Naive thymus-derived CD4-positive, alpha-beta T cell (primary cell): ENCODE measurements at regions not wholly inside any gene's neighbourhood (a gene's known extent, or its start where the extent isn't known, plus 50 kb on each side); places are given as distances from the start of the nearest gene placed in this dataset.
A peak's percentile ranks its signal among the peaks of the same experiment; 100 is the strongest.
"Not testable (repeated sequence)": the region's sequence is repeated elsewhere in the genome, so short reads cannot be mapped to it uniquely, and the experiment has no call there.

ENCODE experiments used
- ATAC-seq: fragments of 150-1000 bp; cut with Tn5 transposase; 2 replicates; pipeline ENCODE4 v1.10.0; 2021; ENCODE audit warnings: mild to moderate bottlenecking, moderate library complexity
- CTCF ChIA-PET: fragments of 350-600 bp; sonication (Branson Sonifier 250); formaldehyde crosslinking; loops from one replicate; lab custom pipeline; 2021; ENCODE audit warnings: antibody characterized with exemption; lab: Charles Lee
- POLR2A ChIA-PET: fragments of 350-600 bp; sonication (Branson Sonifier 250); formaldehyde crosslinking; loops from one replicate; lab custom pipeline; 2021; ENCODE audit warnings: antibody characterized with exemption, inconsistent platforms; lab: Charles Lee
- DNase-seq, 9 donors: peaks; one replicate each; pipeline versions ENCODE4 v3.0.0 to v3.0.0-alpha.2; 2020 to 2022; ENCODE audit warnings: mixed read lengths in 1 of 9
- H3K27ac ChIP-seq: one replicate; pipeline ENCODE4 v1.7.0; 2013; ENCODE audit warnings: mild to moderate bottlenecking, low read depth, low read length, moderate library complexity
- H3K27me3 ChIP-seq, 2 donors: one replicate each; pipeline ENCODE4 v1.7.0; 2013; ENCODE audit warnings: low read length in 2 of 2, mild to moderate bottlenecking in 2 of 2, moderate library complexity in 2 of 2; ENCODE audit not compliant: control insufficient read depth in 2 of 2, insufficient read depth in 2 of 2
- H3K36me3 ChIP-seq, 3 experiments: 1 replicate in 2 of 3; 2 replicates in 1 of 3; pipeline ENCODE4 v1.7.0; 2013; ENCODE audit warnings: low read length in 3 of 3, mild to moderate bottlenecking in 3 of 3, moderate library complexity in 1 of 3; ENCODE audit not compliant: insufficient read depth in 3 of 3, control insufficient read depth in 2 of 3
- H3K4me1 ChIP-seq, 2 donors: one replicate each; pipeline ENCODE4 v1.7.0; 2013; ENCODE audit warnings: low read length in 2 of 2, mild to moderate bottlenecking in 2 of 2, moderate library complexity in 1 of 2; ENCODE audit not compliant: control insufficient read depth in 2 of 2, insufficient read depth in 2 of 2
- H3K4me3 ChIP-seq: 2 replicates; pipeline ENCODE4 v1.7.0; 2013; ENCODE audit warnings: mild to moderate bottlenecking, low read length
- H3K9me3 ChIP-seq, 3 experiments: 1 replicate in 2 of 3; 2 replicates in 1 of 3; pipeline ENCODE4 v1.7.0; 2013; ENCODE audit warnings: low read length in 3 of 3; ENCODE audit not compliant: control insufficient read depth in 2 of 3
- H3K27ac Mint-ChIP-seq, 9 donors: one replicate each; pipeline ENCODE4 v1.8.0; 2020 to 2022; ENCODE audit warnings: mixed read lengths in 9 of 9, mild to moderate bottlenecking in 8 of 9, moderate library complexity in 5 of 9, inconsistent platforms in 2 of 9
- H3K27me3 Mint-ChIP-seq, 5 donors: one replicate each; pipeline ENCODE4 v1.8.0; 2021 to 2022; ENCODE audit warnings: mixed read lengths in 5 of 5, mild to moderate bottlenecking in 1 of 5
- H3K36me3 Mint-ChIP-seq, 5 donors: one replicate each; pipeline ENCODE4 v1.8.0; 2020 to 2022; ENCODE audit warnings: mixed read lengths in 5 of 5, mild to moderate bottlenecking in 3 of 5, inconsistent platforms in 1 of 5
- H3K4me1 Mint-ChIP-seq, 7 donors: one replicate each; pipeline ENCODE4 v1.8.0; 2020 to 2022; ENCODE audit warnings: mixed read lengths in 7 of 7, mild to moderate bottlenecking in 3 of 7, inconsistent platforms in 1 of 7
- H3K4me3 Mint-ChIP-seq, 10 donors: one replicate each; pipeline ENCODE4 v1.8.0; 2020 to 2022; ENCODE audit warnings: mild to moderate bottlenecking in 10 of 10, mixed read lengths in 10 of 10, moderate library complexity in 6 of 10, inconsistent platforms in 2 of 10
- H3K9me3 Mint-ChIP-seq, 11 donors: one replicate each; pipeline ENCODE4 v1.8.0; 2020 to 2022; ENCODE audit warnings: mixed read lengths in 11 of 11, mild to moderate bottlenecking in 4 of 11, inconsistent platforms in 1 of 11, moderate library complexity in 1 of 11
- intact Hi-C, 2 donors: fragments of 100-400 bp; cut with micrococcal nuclease; formaldehyde crosslinking; loops; one replicate each; pipeline ENCODE4 v1.15.1; 2023

DNA sequence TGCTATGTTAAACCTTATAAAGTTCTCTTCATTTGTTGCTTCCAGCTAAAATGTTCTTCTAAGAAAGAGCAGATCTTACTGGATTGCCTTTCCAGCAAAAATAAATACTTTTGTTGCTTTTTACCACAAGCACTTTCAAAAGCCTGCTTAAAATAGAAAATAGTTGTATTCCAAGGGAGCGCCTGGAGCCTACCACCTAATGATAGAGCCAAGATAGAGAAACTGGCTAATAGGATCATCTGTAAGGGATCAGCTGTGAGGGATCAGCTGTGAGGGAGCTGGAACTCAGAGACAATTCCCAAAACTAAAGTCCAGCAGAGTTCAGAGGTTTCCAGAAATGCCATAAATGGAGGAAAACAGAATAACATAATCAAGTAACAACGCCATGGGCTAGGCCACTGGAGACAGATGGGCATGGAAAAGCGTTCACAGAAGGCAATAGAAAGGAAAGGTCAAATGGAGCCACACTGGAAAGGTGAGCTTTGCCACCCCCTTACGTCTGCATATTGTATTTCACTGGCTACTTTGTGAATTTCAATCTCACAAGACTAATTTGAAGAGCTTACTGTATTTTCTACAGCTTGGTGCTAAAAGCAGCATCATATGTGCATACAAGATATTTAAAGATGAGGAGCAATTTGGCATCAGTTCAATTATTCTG lies 140.6 kb upstream of the TLE4 start:
- intact Hi-C loops: no loop called here
- no peak for ATAC-seq
- Mint-ChIP-seq H3K9me3 (peaks cover 2 to 20% (median 4%) of the 10 kb centered on the region in 11 donors), H3K4me3 (no peak overlapping the region), H3K36me3 (peaks cover 0 to 2% (median 0%) of the 10 kb centered on the region in 5 donors), H3K4me1 (peaks cover 0 to 4% (median 0%) of the 10 kb centered on the region in 7 donors), H3K27ac (no peak overlapping the region), H3K27me3 (peaks cover 0 to 21% (median 4%) of the 10 kb centered on the region in 5 donors)
- H3K27ac ChIP-seq: no peak overlapping the region
- ChIA-PET CTCF (no interaction called here), POLR2A (interaction anchor here (0.5 kb wide), 1 partner anchor 469 kb away, joined by 3 read pairs; no protein-coding TSS in a partner anchor)
- H3K36me3 ChIP-seq: no peaks in the 10 kb centered on the region
- H3K4me1 ChIP-seq: no peaks in the 10 kb centered on the region
- H3K27me3 ChIP-seq: no peaks in the 10 kb centered on the region
- no peak for DNase-seq
- peaks cover 0 to 7% (median 6%) of the 10 kb centered on the region in 3 experiments for H3K9me3 ChIP-seq
- H3K4me3 ChIP-seq: no peak overlapping the region

DNA sequence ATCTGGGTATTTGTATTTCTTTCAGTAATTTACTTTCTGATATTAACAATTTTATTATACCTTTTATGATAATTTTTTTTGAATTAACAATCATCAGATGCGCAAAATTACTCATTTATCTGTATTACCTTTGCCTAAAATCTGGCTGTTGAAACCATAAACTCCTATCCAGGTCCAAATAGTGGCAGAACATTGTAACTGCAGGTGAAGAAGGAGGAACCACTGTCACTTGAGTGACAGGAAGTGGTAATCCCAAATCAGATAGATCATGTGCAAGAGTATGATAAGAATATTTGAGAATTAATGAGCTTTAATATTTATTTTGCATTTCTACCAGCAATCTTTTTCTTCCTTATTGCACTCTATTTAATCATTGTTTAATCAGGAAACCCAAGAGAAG lies 139.3 kb upstream of the TLE4 start:
- ATAC-seq (no peak), DNase-seq (peak in 3 of 9 donors; percentile 4 to 9 (median 7))
- no peak overlapping the region for H3K4me3 Mint-ChIP-seq
- no peaks in the 10 kb centered on the region for H3K36me3 ChIP-seq
- peaks cover 0 to 21% (median 4%) of the 10 kb centered on the region in 5 donors for H3K27me3 Mint-ChIP-seq
- CTCF ChIA-PET: interaction anchor here (0.6 kb wide), 1 partner anchor 29 kb away, joined by 3 read pairs; no protein-coding TSS in a partner anchor
- no peaks in the 10 kb centered on the region for H3K27me3 ChIP-seq
- H3K36me3 Mint-ChIP-seq: no peaks in the 10 kb centered on the region
- H3K9me3 Mint-ChIP-seq: peaks cover 0 to 10% (median 0%) of the 10 kb centered on the region in 11 donors
- H3K27ac Mint-ChIP-seq: no peak overlapping the region
- no peak overlapping the region for H3K27ac ChIP-seq
- POLR2A ChIA-PET: interaction anchor here (0.6 kb wide), 1 partner anchor 140 kb away, joined by 10 read pairs; the partner anchor contains the start of gene TLE4
- no peaks in the 10 kb centered on the region for H3K4me1 ChIP-seq
- intact Hi-C loops: no loop called here
- peaks cover 0 to 4% (median 0%) of the 10 kb centered on the region in 7 donors for H3K4me1 Mint-ChIP-seq
- H3K9me3 ChIP-seq: no peaks in the 10 kb centered on the region
- no peak overlapping the region for H3K4me3 ChIP-seq

DNA sequence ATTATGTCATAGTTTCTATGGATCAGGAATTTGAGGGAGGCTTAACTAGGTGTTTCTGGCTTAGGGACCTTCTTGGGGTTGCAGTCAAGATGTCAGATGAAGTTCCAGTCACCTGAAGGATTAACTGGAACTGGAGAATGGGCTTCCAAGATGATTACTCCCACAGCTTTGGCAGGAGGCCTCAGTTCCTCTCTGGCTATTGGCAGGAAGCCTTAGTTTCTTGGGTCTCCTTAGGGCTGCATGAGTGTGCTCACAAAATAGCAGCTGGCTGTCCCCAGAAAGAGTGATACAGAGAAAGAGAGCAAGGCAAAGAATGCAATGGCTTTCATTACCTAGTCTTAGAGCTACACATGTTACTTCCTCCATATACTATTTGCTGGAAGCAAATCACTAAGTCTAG lies 138.1 kb upstream of the TLE4 start:
- Histone ChIP-seq H3K4me1 (no peaks in the 10 kb centered on the region), H3K36me3 (no peaks in the 10 kb centered on the region), H3K4me3 (no peak overlapping the region), H3K27me3 (no peaks in the 10 kb centered on the region), H3K27ac (no peak overlapping the region), H3K9me3 (no peaks in the 10 kb centered on the region)
- no peak overlapping the region for H3K27ac Mint-ChIP-seq
- peaks cover 0 to 2% (median 0%) of the 10 kb centered on the region in 5 donors for H3K36me3 Mint-ChIP-seq
- POLR2A ChIA-PET: no interaction called here
- H3K27me3 Mint-ChIP-seq: peaks cover 2 to 31% (median 7%) of the 10 kb centered on the region in 5 donors
- peaks cover 0 to 7% (median 0%) of the 10 kb centered on the region in 7 donors for H3K4me1 Mint-ChIP-seq
- peaks cover 0 to 2% (median 0%) of the 10 kb centered on the region in 11 donors for H3K9me3 Mint-ChIP-seq
- intact Hi-C loops: no loop called here
- CTCF ChIA-PET: no interaction called here
- ATAC-seq (no peak), DNase-seq (no peak)
- no peak overlapping the region for H3K4me3 Mint-ChIP-seq

DNA sequence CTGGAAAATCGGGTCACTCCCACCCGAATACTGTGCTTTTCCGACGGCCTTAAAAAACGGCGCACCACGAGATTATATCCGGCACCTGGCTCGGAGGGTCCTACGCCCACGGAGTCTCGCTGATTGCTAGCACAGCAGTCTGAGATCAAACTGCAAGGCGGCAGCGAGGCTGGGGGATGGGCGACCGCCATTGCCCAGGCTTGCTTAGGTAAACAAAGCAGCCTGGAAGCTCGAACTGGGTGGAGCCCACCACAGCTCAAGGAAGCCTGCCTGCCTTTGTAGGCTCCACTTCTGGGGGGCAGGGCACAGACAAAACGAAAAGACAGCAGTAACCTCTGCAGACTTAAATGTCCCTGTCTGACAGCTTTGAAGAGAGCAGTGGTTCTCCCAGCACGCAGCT lies 132.5 kb upstream of the TLE4 start:
- CTCF ChIA-PET: not testable (repeated sequence)
- H3K4me3 Mint-ChIP-seq: peak overlapping the region in 8 of 10 donors; percentile 15 to 76 (median 66)

DNA sequence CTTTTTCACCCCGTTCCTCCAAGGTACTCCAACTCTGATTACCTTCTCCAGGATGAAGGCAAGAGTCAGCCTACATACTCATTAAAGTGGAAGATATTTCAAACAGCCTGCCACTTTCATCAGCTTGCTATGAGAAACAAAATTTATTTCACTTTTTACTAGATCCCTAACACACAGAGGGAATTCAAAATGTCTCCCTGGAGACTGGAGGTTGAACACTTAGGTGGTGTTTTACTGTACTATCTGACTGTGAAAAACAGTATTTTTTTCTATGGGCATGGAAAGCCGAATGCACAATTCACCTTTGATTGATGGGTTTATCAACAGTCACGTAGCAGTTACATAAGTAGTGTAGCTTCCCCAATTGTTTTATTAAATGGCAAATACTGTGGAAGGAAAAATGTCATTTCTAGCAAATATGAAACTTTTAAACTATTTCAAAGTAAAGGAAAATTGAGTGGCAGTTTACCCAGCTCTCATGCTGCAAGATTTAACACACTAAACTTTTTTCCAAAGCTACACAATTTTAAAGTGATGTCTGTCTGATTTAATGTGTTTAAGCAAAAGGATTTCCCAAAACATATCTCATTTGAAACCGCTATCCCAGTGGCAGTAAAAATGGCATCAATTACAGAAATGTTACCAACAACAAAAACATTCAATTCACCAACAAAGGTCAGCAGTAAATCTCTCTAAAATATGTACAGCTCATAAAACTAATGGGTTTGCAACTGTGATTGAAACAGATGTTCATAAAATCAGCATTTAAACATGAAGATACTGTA lies 125.0 kb upstream of the TLE4 start:
- Mint-ChIP-seq H3K36me3 (no peaks in the 10 kb centered on the region), H3K9me3 (peaks cover 0 to 8% (median 0%) of the 10 kb centered on the region in 11 donors), H3K27ac (no peak overlapping the region), H3K4me1 (no peaks in the 10 kb centered on the region), H3K4me3 (no peak overlapping the region), H3K27me3 (peaks cover 0 to 7% (median 5%) of the 10 kb centered on the region in 5 donors)
- intact Hi-C loops: no loop called here
- no peaks in the 10 kb centered on the region for H3K27me3 ChIP-seq
- ChIA-PET CTCF (no interaction called here), POLR2A (no interaction called here)
- no peaks in the 10 kb centered on the region for H3K4me1 ChIP-seq
- no peaks in the 10 kb centered on the region for H3K9me3 ChIP-seq
- DNase-seq (no peak), ATAC-seq (no peak)
- no peaks in the 10 kb centered on the region for H3K36me3 ChIP-seq
- no peak overlapping the region for H3K27ac ChIP-seq
- H3K4me3 ChIP-seq: no peak overlapping the region

More for the DNA sequence above, 132.5 kb upstream of the TLE4 start:
- H3K27ac ChIP-seq, H3K4me1 ChIP-seq, ATAC-seq, H3K36me3 Mint-ChIP-seq, H3K9me3 ChIP-seq, H3K27me3 ChIP-seq, H3K4me3 ChIP-seq, intact Hi-C loops, H3K36me3 ChIP-seq: not testable (repeated sequence)
- Mint-ChIP-seq H3K27me3 (peaks cover 2 to 27% (median 7%) of the 10 kb centered on the region in 5 donors), H3K27ac (peak overlapping the region in 2 of 9 donors; percentile 13 to 16), H3K9me3 (peaks cover 0 to 13% (median 2%) of the 10 kb centered on the region in 11 donors), H3K4me1 (peaks cover 0 to 17% (median 0%) of the 10 kb centered on the region in 7 donors)
- POLR2A ChIA-PET: interaction anchor here (0.6 to 1.4 kb wide), 2 partner anchors 132 to 151 kb away, joined by 3 to 4 read pairs; partner anchors contain the start of gene TLE4
- peak in 6 of 9 donors; percentile 22 to 61 (median 40) for DNase-seq

GRCh38 chr9:79447308-79447605 lies 124.5 kb upstream of the TLE4 start:
- no peak overlapping the region for H3K4me3 Mint-ChIP-seq
- Histone ChIP-seq H3K9me3 (no peaks in the 10 kb centered on the region), H3K4me1 (no peaks in the 10 kb centered on the region), H3K36me3 (no peaks in the 10 kb centered on the region), H3K4me3 (no peak overlapping the region), H3K27ac (no peak overlapping the region), H3K27me3 (no peaks in the 10 kb centered on the region)
- CTCF ChIA-PET: no interaction called here
- POLR2A ChIA-PET: no interaction called here
- peaks cover 0 to 9% (median under 1%) of the 10 kb centered on the region in 11 donors for H3K9me3 Mint-ChIP-seq
- ATAC-seq (no peak), DNase-seq (no peak)
- intact Hi-C loops: no loop called here
- no peaks in the 10 kb centered on the region for H3K4me1 Mint-ChIP-seq
- no peaks in the 10 kb centered on the region for H3K36me3 Mint-ChIP-seq
- no peak overlapping the region for H3K27ac Mint-ChIP-seq
- peaks cover 0 to 7% (median 5%) of the 10 kb centered on the region in 5 donors for H3K27me3 Mint-ChIP-seq
